ENCODE measurements at regions not wholly inside any gene's neighbourhood (a gene's known extent, or its start where the extent isn't known, plus 50 kb on each side); places are given as distances from the start of the nearest gene placed in this dataset.

- TF ChIP-seq POLR2A (IDR thresholded peaks at IDR 0.05; ENCODE audit: low read depth, low read length) (no peak), POLR2AphosphoS5 (IDR thresholded peaks at IDR 0.05; ENCODE audit: low read depth, low read length) (no peak), TAF1 (IDR thresholded peaks at IDR 0.05; ENCODE audit: borderline replicate concordance, low read depth, low read length) (no peak)
These were observed 615.9 kb downstream of the TBC1D4 start for GRCh38 chr13:74866101-74866500.

Measured in GM12892 (cell line).